Fibroblast of mammary gland (primary cell): ENCODE measurements at regions not wholly inside any gene's neighbourhood (a gene's known extent, or its start where the extent isn't known, plus 50 kb on each side); places are given as distances from the start of the nearest gene placed in this dataset.

Experiments used
- DNase-seq: peaks from one replicate; pipeline ENCODE4 v3.0.0-alpha.2; 2010; ENCODE audit warnings: low read depth
- H3K4me3 ChIP-seq: 2 replicates; pipeline ENCODE4 v1.5.1; 2011; ENCODE audit warnings: low read depth, mild to moderate bottlenecking, low read length, moderate library complexity; ENCODE audit not compliant: control insufficient read depth
- TF ChIP-seq, protein P1 (sequence below): conservative IDR thresholded peaks from 2 replicates; pipeline ENCODE4 v1.5.1; 2011; ENCODE audit warnings: low read depth, low read length, inconsistent platforms; ENCODE audit not compliant: control insufficient read depth, insufficient read depth

DNA sequence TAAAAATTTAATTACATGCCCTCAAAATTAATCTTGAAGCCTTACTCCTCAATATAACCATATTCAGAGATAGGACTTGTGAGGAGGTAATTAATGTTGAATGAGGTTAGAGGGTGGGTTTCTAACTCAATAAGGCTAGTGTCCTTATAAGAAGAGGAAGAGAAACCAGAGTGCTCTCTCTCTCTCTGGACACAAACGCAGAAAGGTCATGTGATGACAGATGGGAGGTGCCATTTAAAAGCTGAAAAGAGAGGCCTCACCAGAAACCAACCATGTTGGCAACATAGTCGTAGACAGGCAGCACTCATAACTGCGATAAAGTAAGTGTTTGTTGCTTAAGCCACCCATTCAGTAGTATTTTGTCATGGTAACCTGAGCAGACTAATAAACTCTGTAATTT lies 378.5 kb upstream of the LMO3 start:
- TF ChIP-seq, protein P1, sequence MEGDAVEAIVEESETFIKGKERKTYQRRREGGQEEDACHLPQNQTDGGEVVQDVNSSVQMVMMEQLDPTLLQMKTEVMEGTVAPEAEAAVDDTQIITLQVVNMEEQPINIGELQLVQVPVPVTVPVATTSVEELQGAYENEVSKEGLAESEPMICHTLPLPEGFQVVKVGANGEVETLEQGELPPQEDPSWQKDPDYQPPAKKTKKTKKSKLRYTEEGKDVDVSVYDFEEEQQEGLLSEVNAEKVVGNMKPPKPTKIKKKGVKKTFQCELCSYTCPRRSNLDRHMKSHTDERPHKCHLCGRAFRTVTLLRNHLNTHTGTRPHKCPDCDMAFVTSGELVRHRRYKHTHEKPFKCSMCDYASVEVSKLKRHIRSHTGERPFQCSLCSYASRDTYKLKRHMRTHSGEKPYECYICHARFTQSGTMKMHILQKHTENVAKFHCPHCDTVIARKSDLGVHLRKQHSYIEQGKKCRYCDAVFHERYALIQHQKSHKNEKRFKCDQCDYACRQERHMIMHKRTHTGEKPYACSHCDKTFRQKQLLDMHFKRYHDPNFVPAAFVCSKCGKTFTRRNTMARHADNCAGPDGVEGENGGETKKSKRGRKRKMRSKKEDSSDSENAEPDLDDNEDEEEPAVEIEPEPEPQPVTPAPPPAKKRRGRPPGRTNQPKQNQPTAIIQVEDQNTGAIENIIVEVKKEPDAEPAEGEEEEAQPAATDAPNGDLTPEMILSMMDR, result no peak
- no peak for DNase-seq

DNA sequence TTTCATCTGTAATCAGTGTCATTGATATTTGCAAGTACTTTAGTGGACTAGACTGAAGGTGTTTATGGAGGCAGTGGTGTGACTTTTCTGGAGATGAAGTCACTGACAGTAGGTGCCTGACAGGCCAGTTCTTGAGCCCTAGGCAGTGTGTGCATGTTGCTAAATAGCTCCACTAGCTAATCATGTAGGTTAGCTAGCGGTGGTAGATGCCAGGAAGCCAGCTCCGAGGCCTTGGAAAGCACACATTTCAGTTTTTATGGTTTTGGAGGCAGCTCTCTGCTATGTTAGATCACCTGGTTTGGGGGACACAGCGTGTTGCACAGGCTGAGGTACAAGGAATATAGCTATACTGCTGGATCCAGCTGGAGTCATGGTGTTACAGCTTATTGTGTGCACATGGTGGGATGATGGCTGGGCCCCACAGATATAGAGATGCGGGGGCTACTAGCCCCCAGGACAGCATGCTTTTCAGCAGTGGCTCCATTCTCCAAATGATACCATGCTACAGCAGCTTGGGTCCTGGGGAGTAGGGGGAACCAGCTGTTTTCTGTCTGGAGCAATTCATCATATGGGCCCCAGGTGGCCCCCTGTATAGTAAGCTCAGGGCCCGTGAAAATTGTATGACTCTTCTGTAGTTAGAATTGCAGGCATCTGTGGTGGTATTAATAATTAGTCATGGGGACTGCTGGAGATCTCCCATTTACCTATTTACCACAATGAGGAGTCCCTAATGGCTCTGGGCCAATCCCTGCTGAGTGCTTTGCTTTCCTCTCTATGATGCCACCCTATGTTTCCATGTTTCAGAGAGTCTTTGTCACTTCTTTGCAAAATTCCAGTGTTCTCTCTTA lies 367.2 kb upstream of the LMO3 start:
- no peak for DNase-seq
- no peak overlapping the region for H3K4me3 ChIP-seq
- TF ChIP-seq, protein P1, result no peak

More for the DNA sequence above, 378.5 kb upstream of the LMO3 start:
- no peak overlapping the region for H3K4me3 ChIP-seq

DNA sequence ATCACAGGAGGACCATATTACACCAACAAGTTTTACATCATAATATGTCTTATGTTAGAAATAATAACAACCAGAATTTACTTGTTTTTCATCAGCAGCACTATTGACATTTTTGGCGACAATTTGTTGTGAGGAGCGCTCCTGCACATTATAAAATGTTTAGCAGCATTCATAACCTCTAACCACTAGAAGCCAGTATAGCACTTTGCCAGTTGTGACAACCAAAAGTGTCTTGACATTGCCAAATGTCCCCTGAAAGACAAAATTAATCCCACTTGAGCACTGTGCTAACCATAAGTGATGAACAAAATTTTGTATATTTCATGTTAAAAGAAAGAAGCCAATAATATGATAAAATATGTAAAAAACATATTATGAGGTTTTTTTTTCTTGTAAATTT lies 356.9 kb upstream of the LMO3 start:
- H3K4me3 ChIP-seq, result no peak overlapping the region
- TF ChIP-seq, protein P1, result no peak
- no peak for DNase-seq

DNA sequence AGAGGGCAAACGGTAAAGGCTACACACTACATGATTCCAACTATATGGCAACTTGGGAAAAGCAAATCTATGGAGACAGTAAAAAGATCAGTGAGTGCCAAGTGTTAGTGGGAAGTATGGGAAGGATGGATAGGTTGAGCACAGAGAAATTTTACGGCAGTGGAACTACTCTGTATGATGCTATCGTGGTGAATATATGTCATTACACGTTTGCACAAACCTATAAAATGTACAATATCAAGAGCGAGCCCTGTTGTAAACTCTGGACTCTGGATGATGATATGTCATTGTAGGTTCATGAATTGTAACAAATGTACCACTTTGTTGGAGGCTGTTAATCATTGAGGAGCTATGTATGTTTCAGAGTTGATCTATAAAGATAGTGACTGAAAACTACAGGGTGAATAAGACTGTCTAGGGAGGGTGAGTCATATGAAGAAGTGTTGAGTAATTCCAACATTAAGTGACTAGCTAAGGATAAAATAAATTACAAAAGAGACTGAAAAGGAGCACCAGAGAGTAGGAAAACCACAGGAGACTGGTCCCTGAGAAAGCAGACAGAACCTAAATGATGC lies 349.2 kb upstream of the LMO3 start:
- no peak overlapping the region for H3K4me3 ChIP-seq
- TF ChIP-seq, protein P1, result no peak
- peak; percentile 41 for DNase-seq

DNA sequence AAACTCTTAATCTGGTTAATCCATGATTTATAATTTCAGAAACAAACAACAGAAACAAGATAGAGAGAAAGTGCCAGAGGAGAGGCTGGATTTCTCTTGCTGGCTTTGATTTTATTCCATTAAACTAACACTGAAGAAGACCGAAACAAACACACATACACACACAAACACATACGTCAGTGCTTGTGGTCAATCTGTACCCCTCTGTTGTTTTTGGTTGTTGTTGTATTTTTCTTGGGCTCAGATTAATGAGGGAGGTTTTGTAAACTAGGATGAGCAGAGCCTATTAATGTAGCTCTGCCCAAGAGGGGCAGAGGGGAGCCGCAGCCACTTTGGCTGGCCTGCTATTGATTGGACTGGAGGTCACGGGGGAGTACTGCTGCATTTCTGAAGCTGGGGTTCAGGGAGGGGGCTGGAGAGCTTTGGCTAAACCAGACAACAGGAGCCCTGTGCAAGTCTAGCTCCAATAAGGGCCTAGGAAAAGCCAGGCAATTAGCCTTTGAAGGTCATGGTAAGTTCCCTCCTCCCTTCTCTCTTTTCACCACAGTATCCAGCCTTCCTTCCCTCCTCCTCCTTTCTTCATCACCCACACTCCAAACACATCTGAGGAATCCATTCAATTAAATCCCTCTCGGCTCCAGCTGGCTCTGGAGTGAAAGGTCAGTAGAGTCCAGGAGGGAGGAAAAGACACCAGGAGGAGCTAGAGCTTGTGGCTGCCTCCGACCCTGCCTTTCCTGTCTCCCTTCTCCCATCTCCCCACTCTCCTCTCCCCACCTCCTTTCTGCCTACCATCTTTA lies 344.1 kb upstream of the LMO3 start:
- no peak for DNase-seq
- TF ChIP-seq, protein P1, result no peak
- no peak overlapping the region for H3K4me3 ChIP-seq

DNA sequence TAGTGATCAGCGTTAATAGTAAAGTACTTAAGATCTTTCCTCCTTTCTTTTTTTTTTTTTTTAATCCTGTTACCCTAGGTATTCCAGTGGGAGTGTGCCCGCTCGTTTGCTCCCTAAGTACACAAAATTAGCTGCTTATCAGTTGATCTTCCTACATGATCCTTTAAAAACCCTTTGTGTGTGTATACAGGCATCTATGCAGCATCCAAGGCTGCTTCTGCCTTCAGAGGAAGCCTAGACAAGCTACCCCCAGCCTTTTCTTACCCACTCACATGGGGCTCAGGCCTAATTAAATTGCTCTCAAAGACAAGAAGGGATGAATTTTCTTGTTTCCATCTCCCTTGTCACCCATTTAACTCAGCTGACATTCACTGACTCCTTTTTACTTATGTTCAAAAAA lies 343.4 kb upstream of the LMO3 start:
- H3K4me3 ChIP-seq, result no peak overlapping the region
- DNase-seq, result no peak
- TF ChIP-seq, protein P1, result no peak
